EL (cell line): ENCODE measurements at regions not wholly inside any gene's neighbourhood (a gene's known extent, or its start where the extent isn't known, plus 50 kb on each side); places are given as distances from the start of the nearest gene placed in this dataset.

ENCODE experiments used
- DNase-seq: peaks from one replicate; pipeline ENCODE4 v3.0.0-alpha.2; 2016

DNA sequence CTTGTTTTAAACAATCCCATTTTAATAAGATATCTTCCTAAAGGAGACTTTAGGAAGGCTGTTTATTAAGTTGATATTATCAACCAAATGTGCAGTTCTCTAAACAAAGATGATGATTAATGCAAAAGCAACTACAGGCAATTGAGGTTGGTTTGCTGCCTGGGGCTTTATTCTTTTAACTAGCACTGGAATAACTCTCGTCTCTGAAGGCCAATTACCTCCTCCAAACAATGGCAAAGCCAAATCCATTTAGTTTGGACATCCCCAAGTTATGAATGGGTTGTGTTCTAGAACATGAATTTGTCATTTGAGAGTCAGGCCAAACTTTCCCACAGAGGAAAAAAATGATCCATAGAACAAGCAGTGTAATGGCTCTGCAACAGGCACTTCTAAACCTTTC is 114.1 kb downstream of the SLC16A9 start:
- DNase-seq: no peak

DNA sequence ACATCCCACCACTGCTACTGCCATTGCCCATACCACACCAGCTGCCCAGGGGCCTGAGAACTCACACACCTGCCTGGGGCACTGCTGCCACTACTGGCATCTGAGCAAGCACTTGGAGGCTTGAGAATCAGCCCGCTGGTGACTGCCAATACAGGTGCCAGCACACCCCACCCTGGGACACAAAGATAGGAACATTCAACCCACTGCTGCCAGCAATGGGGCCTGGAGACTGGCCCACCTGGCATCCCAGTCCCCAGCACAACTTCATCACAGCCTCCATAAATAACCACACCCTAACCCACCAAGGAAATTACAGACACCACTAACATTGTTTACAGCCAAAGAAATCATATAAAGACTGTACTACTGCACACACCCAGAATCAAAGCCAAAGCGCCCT is 115.9 kb downstream of the SLC16A9 start:
- DNase-seq: no peak

DNA sequence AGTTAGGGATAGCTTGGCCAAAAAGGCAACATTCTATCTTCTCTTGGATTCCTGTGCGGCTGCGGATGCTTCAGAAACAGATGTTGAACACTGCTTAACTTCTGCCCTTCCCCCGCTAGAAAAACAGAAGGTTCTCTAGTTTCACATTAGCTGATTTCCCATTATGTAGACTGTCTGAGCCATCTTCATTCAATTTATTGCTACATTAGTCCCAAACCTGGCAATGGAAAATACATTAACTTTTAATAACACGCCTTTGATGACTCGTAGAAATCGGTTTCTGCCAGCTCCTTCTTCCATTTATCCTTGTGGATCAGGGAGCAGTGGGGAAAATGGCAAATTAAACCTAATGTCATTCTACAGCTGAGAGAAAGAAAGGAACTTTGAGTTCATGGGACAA is 119.9 kb downstream of the SLC16A9 start:
- DNase-seq: no peak

DNA sequence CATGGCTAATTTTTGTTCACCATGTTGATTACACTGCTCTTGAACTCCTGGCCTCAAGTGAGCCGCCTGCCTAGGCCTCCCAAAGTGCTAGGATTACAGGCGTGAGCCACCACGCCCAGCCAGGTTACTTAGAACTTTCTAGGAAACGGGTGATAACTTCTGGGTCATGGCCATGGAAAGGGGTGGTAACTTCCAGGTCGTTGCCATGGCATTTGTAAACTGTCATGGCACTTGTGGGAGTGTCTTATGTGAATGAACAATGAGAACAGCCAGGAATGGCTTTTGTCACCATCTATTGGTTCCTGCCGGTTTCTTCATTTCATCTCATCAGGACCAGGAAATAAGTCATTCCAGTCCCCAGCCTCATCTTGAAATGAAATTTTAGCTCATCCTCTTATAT is 120.9 kb downstream of the SLC16A9 start:
- DNase-seq: no peak

DNA sequence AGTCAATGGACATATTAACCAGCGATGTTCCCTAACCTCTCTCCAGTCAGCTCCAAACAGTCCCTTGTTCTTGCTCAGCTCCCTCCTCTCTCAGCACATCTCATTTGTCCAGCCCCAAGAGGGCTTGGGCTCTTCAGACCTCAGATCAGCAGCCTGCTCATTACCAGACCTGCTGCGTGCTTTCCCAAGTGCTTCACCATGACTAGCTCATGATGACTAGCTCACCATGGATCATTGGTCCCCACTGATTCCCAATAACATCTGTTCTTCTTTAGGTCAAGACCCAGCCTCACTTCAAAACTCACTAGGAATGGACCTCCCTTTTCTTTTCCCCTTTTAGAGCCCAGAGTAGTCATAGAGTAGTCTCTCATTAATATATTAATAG is 121.9 kb downstream of the SLC16A9 start:
- no peak for DNase-seq

DNA sequence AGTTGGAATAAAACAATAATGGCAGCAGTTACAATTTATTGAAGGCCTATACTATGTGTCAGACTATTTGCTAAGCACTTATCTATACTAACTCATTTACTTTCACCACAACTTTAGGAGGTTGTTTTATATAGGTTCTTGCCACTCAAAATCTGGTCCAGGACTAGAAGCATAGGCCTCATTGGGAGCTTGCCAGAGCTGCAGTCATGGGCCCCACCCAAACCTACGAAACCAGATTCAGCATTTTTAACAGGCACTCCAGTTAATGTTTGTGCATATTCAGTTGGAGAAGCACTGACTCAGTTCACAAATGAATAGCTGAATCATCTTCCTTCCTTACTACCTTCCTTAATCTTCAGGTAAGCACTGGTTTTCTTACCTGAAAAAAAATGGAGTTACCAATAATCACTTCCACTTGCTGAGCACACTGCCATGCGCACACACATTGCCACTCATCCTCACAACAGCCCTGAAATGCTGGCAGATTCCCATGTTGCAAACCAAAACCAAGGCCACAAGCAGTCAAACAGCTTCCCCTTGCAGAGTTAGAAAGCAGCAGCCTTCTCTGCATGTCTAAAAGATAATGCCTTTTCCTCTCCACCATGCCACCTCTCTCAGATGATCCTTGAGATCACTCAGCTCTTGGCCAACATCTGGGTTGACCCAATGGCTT is 122.4 kb downstream of the SLC16A9 start:
- DNase-seq: no peak

DNA sequence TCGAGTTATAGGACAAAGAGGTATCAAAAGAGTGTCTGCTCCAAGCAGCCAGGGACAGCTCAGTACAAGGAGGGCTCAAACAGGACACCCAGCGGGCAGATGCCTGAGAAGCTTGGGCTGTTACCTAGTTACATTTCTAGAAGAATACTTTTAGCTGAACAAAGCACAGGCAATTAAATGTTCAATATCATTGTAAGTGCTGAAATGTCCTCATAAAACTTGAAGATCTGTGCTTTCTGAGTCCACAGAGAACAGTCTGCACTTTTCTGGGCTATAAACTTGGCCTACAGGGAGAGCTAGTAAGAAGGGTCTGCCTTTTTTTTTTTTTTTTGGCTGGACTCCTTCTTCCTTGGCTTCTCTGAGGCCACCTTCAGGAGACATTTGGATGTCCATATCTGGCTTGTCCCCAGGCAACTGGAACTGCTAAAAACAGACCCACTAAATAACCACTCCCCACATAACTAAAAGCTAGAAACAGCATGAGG is 123.2 kb downstream of the SLC16A9 start:
- DNase-seq: no peak

DNA sequence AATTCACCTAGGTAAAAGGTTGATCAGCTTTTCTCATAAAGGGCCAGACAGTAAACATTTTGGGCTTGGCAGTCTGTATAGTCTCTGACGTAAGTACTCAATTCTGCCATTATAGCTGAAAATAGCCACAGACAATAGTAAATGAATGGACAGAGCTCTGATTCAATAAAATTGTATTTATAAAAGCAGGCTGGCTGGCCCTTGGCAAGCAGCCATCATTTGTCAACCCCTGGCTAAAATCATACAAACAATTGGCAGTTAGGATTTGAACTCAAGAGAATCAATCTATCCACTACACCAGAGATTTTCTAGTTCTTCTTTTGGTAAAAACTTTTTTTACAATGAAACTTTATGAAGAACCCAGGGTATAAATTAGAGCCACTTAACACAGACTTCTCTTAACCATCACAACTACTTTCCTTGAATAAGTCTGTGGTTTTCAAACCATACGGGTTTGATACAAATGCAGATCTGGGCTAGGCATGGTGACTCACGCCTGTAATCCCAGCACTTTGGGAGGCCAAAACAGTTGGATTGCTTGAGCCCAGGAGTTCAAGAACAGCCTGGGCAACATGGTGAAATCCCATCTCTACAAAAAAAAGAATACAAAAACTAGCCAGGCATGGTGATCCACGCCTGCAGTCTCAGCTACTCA is 124.5 kb downstream of the SLC16A9 start:
- no peak for DNase-seq

DNA sequence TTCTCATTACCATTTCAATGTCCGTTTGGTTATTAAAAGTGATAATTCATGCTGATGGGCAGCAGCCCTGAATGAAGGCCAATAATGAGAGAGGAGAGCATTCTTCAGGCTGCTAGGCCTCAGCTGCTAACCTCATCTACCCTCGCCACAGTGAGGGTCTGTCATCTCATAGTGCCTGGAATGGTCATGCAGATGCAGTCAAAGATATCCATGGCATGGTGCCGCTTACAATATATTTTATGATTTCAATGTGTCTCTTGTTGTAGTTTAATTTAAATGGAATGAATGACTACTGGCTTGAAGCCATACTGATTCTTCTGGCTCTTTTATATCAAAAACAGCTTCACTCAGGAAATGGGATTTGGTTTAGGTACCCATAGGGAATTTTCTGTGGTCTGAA is 126.9 kb downstream of the SLC16A9 start:
- DNase-seq: no peak

DNA sequence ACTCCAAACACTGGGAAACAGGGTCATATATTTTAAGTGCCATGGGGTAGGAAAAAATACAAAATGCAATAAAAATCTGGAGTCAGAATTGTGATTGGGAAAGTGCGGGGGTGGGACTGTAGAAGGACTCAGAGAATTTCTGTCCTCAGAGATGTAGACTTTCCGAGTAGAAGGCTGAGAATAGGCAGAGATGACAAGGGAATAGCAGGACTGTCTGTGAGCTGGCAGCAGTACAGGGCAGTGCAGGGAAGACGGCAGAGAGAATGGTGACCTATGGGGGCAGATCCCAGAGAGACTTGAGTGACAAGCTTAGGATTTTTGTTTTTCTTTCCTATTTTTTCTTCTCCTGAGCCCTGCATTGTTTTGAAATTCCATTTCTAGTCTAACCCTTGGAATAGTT is 127.6 kb downstream of the SLC16A9 start:
- DNase-seq: no peak

DNA sequence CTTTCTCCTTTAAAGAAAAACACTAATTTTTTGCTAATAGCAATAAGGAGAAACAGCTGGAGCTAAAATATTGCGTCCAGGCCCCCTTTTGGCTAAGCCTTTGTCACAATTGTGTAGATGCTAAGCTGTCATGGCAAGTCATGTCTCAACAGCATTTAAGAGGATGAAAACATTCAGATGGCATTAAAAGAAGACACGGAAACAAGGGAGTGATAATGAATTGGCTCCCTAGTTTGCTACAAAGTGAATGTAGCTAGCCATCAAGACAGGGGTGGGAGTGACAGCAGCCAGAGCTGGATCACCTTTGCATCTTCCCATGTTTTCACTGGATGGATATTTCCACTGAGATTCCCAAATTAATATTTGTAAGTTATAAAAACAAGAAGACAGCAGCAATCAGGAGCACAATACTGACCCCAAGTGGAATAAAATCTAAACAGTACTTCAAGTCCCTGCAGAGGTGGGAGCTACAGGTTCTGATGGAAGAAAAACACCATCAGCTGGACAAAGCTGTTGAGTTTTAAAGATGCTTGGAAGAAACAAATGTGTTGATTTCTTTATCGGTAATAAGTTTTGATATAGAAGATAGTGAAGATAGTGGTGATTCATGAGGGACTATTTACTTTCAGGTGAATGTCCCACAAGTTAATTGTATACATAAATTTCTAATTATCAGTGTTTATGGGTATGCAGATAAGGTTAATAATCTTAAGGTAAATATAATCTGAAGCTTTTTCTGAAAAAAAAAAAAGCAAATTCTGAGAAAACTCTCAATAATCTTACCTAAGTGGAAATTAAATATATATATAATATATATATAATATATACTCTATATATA is 129.4 kb downstream of the SLC16A9 start:
- peak; percentile 3 for DNase-seq

DNA sequence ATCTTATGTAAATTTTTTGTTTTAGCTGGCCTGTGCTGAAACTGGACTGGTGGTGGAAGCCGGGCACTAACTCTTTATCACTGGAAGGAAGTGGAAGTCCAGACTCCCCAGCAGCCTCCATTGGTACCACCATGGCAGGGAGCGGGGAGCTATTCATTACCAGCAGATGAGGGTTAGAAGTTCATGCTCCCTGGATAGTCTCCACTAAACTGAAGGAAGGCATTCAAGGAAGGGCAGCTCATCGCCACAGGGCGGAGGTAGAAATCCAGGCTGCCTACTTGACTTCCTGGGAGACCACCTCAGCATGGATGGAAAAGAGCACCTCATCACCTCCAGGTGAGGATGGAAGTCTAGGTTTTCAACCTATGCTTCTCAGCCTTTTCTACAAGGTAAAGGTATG is 130.9 kb downstream of the SLC16A9 start:
- no peak for DNase-seq

DNA sequence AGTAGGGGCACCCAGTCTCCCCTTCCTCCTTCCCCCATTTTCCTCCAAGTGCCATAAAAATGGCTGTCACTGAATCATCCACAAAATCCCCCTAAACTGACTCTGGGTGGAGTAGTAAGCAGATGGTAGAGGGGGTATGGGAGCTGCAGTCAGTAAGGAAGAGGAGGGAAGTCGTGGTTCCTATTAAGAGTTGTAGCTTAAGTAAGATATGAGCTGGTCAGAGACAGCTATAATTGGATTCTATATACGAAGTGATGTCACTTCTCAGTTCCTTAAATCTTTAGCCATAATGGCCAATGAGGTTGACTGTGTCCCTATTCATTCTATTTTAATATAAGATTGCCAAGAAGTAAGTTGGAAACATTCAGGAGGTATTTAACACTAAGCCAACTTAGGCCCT is 131.7 kb downstream of the SLC16A9 start:
- DNase-seq: no peak

DNA sequence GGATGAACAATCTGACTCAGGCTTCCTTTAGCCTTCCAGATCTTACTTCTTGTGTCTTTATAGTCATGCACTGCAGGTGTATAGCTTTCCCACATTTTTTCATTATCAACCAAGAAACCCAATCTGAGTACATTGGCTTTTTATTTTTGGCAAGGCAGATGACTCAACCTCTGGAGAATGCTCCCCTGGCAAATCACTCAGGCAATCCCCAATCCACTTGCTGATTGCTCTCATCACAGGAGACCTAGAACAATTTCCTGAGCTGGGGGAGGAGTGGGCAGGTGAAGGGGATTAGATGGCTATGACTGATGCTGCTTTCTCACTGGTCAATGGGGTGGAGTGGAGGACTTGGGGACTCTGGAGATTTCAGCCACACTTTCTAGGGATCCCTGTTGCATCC is 134.4 kb downstream of the SLC16A9 start:
- no peak for DNase-seq

DNA sequence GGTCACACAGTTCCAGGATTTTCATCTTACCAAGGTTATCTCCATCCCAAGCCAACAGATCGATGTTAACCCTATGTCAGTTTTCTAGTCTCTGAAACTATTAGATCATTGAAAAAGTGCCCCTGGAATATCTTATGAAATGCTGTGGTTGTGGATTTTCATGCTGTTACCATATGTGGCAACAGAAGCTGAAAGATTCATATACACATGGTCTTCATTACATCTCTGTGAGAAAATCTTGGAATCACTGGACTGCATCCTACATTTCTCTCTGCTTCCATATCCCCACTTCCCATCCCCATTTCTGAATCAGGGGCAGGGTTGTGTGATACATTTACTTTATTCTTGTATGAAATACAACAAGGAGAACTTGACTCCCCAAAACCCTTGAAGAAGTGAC is 146.1 kb downstream of the SLC16A9 start:
- DNase-seq: no peak

DNA sequence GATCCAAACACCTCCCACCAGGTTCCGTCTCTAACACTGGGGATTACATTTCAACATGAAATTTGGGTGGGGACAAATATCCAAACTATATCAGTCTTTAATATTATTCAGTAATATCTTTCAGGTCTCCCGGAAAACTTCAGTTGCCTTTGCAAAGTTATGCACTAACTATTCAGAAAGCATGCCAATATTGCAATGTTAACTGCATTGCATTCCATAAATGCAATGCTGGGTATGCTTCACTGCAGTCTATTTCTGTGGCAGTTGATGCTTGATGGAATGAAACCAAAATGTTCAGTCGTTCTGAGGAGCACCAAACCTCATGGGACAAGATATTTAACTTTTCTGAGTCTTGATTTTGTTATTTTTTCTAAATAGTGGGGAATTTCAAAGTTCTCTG is 147.5 kb downstream of the SLC16A9 start:
- no peak for DNase-seq

DNA sequence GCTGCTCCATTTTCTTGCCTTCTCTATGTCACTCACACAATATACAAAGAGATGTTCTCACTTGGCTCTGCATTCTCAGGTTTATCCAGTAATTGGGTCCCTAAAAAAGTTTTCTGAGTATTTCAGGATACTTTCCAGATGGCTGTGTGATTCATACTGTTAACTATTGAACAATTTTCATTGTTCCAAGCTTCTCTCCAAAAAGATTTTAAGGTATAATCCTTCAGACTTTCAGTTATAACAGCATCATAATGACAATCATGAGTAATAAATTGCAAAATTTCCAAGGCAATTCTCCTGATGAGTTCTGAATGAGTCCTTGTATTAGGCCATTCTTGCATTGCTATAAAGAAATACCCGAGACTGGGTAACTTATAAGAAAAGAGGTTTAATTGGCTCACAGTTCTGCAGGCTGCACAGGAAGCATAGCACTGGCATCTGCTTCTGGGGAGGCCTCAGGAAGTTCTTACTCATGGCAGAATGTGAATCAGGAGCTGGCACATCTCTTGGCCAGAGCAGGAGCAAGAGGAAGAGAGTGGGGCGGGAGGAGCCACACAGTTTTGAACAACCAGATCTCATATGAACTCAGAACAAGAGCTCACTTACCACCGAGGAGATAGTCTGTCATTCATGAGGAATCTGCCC is 148.1 kb downstream of the SLC16A9 start:
- peak; percentile 1 for DNase-seq

DNA sequence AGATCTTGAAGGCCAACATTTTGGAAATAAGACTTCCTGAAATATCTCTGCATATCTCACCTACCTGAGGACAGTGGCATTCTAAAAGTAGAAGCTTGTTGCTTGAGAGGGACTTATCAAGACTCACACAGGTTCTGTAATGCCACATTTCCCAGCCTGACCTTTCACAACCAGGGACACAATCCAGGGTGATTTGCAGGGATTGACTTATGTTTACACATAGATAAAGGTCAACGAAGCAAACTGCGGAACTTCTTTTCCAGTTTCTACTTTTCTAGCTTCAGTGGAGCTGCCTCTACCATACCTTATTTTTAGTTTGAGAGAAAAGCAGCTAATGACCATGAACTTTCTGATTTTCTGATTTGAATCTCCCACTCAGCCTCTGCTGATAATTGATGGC is 148.7 kb downstream of the SLC16A9 start:
- no peak for DNase-seq

DNA sequence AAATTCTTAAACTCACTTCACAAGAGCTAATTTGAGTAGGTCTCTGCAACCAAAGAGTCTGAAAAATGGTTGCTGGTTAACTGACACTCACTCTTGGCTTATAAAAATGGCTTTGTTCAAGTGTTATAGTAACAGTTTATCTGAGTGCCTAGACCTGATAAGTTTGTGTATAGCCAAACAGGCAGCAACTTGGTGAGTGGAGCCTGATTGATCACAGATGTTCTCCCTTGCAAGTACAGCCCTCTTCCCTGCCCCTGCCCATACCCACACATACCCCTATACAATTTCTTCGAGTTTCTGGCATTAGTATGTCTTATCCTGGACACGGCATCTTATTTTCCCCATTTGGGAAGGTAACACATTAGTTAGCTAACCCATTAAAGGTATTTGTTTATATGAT is 149.5 kb downstream of the SLC16A9 start:
- no peak for DNase-seq

DNA sequence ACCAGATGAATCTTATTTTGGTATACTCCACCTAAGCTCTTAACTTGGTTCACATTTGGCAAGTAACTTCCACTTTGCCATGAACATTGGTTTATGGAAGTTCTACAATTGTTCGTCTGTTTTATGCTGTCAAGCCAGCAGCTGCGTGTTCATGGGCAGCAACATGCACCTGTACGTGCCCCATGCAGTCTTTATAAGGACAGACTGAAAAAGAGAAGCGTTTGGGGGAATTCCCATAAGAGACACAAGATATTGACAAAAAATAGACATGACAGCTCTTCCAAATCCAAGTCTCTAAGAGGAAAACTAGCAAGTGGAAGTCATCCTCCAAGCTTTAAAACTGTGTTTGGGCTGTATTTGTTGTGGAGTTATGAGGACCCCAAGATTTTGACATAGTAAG is 151.6 kb downstream of the SLC16A9 start:
- no peak for DNase-seq

DNA sequence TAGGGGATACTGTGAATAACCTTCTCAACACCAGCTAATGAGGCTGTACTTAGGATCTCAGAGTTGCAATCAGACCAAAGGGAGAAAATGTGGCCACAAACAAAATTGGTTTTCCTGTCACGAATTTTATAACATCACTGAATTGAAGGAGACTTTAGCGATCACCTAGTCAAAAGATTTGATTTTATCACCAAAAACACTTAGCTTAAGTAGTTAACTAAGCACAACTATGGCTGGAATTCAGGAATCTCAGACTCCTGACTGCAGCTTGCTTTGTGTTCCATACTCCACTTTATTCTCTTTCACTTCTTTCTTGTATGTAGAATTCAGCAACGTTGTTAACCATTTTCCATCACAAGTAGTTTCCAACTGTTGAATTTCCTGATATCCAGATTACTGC is 152.0 kb downstream of the SLC16A9 start:
- no peak for DNase-seq

DNA sequence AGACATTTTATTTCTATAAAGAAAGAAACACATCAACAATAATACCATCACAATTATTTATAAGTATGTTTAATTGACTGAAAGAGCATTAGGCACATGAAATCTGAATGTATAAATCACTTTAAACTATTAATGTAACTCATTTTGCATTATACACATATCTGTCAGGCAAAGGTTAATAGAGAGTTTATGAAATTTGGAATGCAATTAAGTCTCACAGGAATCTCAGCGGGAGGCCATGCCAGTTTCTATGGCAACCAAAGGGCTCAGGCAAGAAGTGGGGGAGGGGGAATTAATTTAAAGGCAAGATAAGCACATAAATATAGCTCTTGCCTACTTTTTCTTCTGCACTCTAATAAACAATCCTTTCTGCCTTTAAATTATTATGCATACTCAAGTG is 152.6 kb downstream of the SLC16A9 start:
- no peak for DNase-seq

DNA sequence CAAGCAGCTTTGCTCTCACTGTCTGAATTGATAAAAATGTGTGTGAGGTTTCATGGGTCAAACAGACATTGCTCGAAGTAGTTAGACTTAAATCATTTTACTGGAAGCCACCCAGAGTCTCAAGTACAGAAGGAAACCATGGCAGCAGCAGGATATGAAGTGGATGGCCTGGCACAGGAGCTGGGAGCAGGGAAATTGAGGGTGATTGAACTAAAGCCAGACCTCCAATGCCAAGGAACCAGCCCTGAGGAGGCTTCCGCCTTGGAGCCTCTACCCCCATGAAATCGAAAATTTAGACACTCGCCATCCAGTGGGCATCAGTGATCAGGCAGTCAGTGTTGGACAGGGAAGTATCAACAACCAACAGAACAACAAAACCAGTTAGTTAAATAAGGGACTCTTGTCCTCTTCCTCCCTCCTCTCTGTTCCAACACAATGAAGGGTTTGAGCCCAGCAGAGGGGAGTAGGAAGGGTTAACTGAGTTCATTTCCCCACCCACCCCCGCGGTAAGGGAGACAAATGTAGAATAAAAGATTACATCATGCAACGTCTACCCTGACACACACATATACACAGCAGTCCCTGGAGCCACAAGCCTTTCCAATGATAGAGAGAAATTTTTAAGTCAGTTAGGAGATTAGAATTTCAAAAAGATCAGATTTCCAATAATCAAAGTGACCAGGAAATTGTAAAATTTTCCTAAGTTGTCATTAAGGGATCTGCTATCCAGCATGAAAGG is 156.3 kb downstream of the SLC16A9 start:
- DNase-seq: no peak
